Esophagus muscularis mucosa (tissue), 3 donors: ENCODE measurements at regions not wholly inside any gene's neighbourhood (a gene's known extent, or its start where the extent isn't known, plus 50 kb on each side); places are given as distances from the start of the nearest gene placed in this dataset.

Experiments
- CTCF ChIP-seq, 3 experiments: fragments of 200-600 bp in 2 of 3; fragments of 450-650 bp in 1 of 3; sonication (generic) in 2 of 3; IDR thresholded peaks; one replicate each; pipeline ENCODE4 v1.5.1; 2017 to 2019; ENCODE audit warnings: antibody characterized with exemption in 3 of 3, mild to moderate bottlenecking in 2 of 3, moderate library complexity in 1 of 3
- POLR2AphosphoS5 ChIP-seq, 2 donors: sonication (generic); formaldehyde crosslinking; IDR thresholded peaks; one replicate each; pipeline ENCODE4 v1.6.1; 2017; ENCODE audit warnings: antibody characterized with exemption in 2 of 2

GRCh38 chr2:211049321-211050018 is 493.1 kb downstream of the CPS1 start:
- no peak for TF ChIP-seq POLR2AphosphoS5 (IDR thresholded peaks at IDR 0.05)
- no peak for TF ChIP-seq CTCF (IDR thresholded peaks at IDR 0.05)
